CD8-positive, alpha-beta memory T cell (primary cell): ENCODE measurements at regions not wholly inside any gene's neighbourhood (a gene's known extent, or its start where the extent isn't known, plus 50 kb on each side); places are given as distances from the start of the nearest gene placed in this dataset.

Source experiments
- CTCF ChIA-PET: fragments of 350-600 bp; sonication (Branson Sonifier 250); formaldehyde crosslinking; loops from one replicate; lab custom pipeline; 2021; ENCODE audit warnings: antibody characterized with exemption; lab: Charles Lee
- POLR2A ChIA-PET: fragments of 350-600 bp; sonication (Branson Sonifier 250); formaldehyde crosslinking; loops from one replicate; lab custom pipeline; 2021; ENCODE audit warnings: antibody characterized with exemption; lab: Charles Lee
- DNase-seq, 5 donors: peaks; one replicate each; pipeline versions ENCODE4 v3.0.0 to v3.0.0-alpha.2; 2020 to 2022; ENCODE audit warnings: mixed read lengths in 1 of 5
- H3K27ac ChIP-seq: one replicate; pipeline ENCODE4 v1.7.0; 2013; ENCODE audit warnings: low read depth, mild to moderate bottlenecking, low read length, moderate library complexity
- H3K27me3 ChIP-seq: 2 replicates; pipeline ENCODE4 v1.7.0; 2013; ENCODE audit warnings: low read length, mild to moderate bottlenecking; ENCODE audit not compliant: insufficient read depth, poor library complexity, severe bottlenecking
- H3K36me3 ChIP-seq: 2 replicates; pipeline ENCODE4 v1.7.0; 2013; ENCODE audit warnings: mild to moderate bottlenecking, low read length, moderate library complexity; ENCODE audit not compliant: insufficient read depth
- H3K4me1 ChIP-seq: 2 replicates; pipeline ENCODE4 v1.7.0; 2013; ENCODE audit warnings: mild to moderate bottlenecking, low read length, moderate library complexity; ENCODE audit not compliant: insufficient read depth
- H3K4me3 ChIP-seq: 2 replicates; pipeline ENCODE4 v1.7.0; 2013; ENCODE audit warnings: mild to moderate bottlenecking, low read length
- H3K9me3 ChIP-seq: 2 replicates; pipeline ENCODE4 v1.7.0; 2013; ENCODE audit warnings: mild to moderate bottlenecking, low read length
- H3K27ac Mint-ChIP-seq, 8 donors: one replicate each; pipeline ENCODE4 v1.8.0; 2020 to 2021; ENCODE audit warnings: mixed read lengths in 8 of 8, mild to moderate bottlenecking in 6 of 8, inconsistent platforms in 3 of 8, moderate library complexity in 3 of 8
- H3K27me3 Mint-ChIP-seq, 2 donors: one replicate each; pipeline ENCODE4 v1.8.0; 2020 to 2021; ENCODE audit warnings: mixed read lengths in 2 of 2, mild to moderate bottlenecking in 1 of 2, moderate library complexity in 1 of 2
- H3K36me3 Mint-ChIP-seq, 3 donors: one replicate each; pipeline ENCODE4 v1.8.0; 2020 to 2021; ENCODE audit warnings: mixed read lengths in 3 of 3, inconsistent platforms in 1 of 3, mild to moderate bottlenecking in 1 of 3
- H3K4me1 Mint-ChIP-seq, 3 donors: one replicate each; pipeline ENCODE4 v1.8.0; 2020 to 2021; ENCODE audit warnings: mixed read lengths in 3 of 3, inconsistent platforms in 1 of 3, mild to moderate bottlenecking in 1 of 3
- H3K4me3 Mint-ChIP-seq, 7 donors: one replicate each; pipeline ENCODE4 v1.8.0; 2020 to 2021; ENCODE audit warnings: mixed read lengths in 7 of 7, mild to moderate bottlenecking in 6 of 7, moderate library complexity in 4 of 7, inconsistent platforms in 2 of 7
- H3K9me3 Mint-ChIP-seq, 5 donors: one replicate each; pipeline ENCODE4 v1.8.0; 2020 to 2022; ENCODE audit warnings: mixed read lengths in 5 of 5, mild to moderate bottlenecking in 3 of 5, moderate library complexity in 2 of 5, inconsistent platforms in 1 of 5

DNA sequence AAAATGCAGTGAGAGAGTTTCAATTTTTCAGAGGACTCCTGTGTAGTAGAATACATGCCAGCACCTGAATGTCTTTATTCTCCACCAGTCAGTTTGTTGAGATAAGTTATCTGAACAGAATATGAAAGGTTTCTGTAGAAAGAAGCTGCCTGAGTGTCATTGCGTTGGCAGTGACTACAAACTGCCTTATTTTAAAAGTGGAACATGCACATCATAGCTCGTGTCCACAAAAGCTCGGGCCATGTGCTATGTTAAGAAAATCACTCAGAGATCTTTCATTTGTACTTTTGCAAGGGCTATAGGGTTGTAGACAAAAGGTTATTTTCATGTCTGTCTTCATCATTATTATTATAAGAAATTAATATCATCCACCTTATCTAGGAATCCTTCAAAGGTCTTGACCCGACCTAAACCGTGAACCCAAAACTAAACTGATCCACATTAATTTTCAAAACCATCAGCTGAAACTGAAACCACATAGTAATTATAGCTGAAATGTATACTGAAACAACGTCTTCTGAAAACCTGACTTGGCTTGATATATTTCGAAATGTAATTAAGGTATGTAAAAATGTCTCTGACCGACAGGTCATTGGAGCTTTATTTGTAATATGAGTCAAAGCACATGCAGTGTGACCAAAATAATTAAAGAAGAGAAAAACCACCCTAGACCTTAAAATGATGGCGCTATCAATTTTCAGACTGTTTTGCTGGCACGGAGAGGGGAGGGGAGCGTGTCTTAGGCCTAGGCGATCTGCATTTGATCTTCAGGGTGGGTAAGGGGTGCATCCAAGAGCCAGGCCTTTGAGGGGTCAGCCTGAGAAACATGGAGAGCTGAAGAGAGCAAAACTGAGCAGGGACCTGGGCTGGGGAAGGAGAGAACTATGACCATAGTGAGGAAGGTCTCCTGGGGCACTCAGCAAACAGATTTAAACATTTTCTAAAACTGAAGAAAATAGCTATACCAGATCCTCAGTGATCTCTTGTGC lies 232.1 kb downstream of the SOX11 start:
- no peaks in the 10 kb centered on the region for H3K4me1 Mint-ChIP-seq

GRCh38 chr2:5925604-5926003 lies 233.4 kb downstream of the SOX11 start:
- Mint-ChIP-seq H3K4me1 (no peaks in the 10 kb centered on the region), H3K36me3 (no peaks in the 10 kb centered on the region), H3K27ac (no peak overlapping the region), H3K9me3 (peaks cover 2 to 10% (median 3%) of the 10 kb centered on the region in 5 donors), H3K4me3 (no peak overlapping the region), H3K27me3 (no peaks in the 10 kb centered on the region)
- CTCF ChIA-PET = no interaction called here
- H3K9me3 ChIP-seq = no peaks in the 10 kb centered on the region
- no peak for DNase-seq
- no peaks in the 10 kb centered on the region for H3K27me3 ChIP-seq
- no peak overlapping the region for H3K4me3 ChIP-seq
- no peak overlapping the region for H3K27ac ChIP-seq
- H3K36me3 ChIP-seq = no peaks in the 10 kb centered on the region
- POLR2A ChIA-PET = no interaction called here
- no peaks in the 10 kb centered on the region for H3K4me1 ChIP-seq

More for the DNA sequence above, 232.1 kb downstream of the SOX11 start:
- Mint-ChIP-seq H3K36me3 (no peaks in the 10 kb centered on the region), H3K9me3 (peaks cover 0 to 12% (median 2%) of the 10 kb centered on the region in 5 donors), H3K4me3 (no peak overlapping the region), H3K27ac (no peak overlapping the region), H3K27me3 (no peaks in the 10 kb centered on the region)
- no peaks in the 10 kb centered on the region for H3K9me3 ChIP-seq
- no peak for DNase-seq
- H3K4me1 ChIP-seq = no peaks in the 10 kb centered on the region
- H3K4me3 ChIP-seq = no peak overlapping the region
- ChIA-PET POLR2A (no interaction called here), CTCF (no interaction called here)
- no peaks in the 10 kb centered on the region for H3K36me3 ChIP-seq
- H3K27me3 ChIP-seq = no peaks in the 10 kb centered on the region
- no peak overlapping the region for H3K27ac ChIP-seq

DNA sequence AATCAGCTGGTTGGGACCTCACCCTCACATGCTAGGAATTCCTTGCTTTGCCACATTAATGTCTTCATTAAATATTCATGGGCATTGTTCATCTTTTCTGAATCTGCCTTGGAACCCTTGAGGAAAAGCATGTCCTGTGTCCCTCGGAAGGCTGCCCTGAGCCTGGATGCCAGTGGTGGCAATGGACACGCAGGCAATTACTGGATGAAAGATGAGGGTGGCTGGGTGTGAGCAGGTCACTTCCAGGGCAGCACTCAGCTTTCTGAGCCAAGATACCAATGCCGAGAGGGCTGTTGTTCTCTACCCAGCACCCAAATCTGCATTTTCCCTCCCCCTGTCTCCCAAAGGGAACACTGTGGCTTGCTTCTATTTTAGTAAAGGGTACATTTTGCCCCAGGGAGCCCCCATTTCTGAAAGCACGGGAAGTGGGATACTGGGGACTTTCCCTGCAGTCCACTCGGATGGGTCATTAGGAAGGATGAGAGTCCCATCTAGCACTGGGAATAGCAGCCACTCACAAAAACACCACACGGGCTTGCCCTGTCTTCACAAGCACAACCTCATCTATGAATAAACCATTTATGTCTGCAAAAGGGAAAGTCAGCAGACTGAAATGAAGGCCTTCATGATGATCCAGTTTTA lies 234.8 kb downstream of the SOX11 start:
- Mint-ChIP-seq H3K27me3 (no peaks in the 10 kb centered on the region), H3K4me1 (no peaks in the 10 kb centered on the region), H3K36me3 (no peaks in the 10 kb centered on the region), H3K4me3 (no peak overlapping the region), H3K9me3 (peaks cover 2 to 17% (median 3%) of the 10 kb centered on the region in 5 donors), H3K27ac (no peak overlapping the region)
- ChIA-PET CTCF (no interaction called here), POLR2A (no interaction called here)
- no peaks in the 10 kb centered on the region for H3K4me1 ChIP-seq
- no peaks in the 10 kb centered on the region for H3K27me3 ChIP-seq
- no peaks in the 10 kb centered on the region for H3K9me3 ChIP-seq
- H3K36me3 ChIP-seq = no peaks in the 10 kb centered on the region
- H3K4me3 ChIP-seq = no peak overlapping the region
- DNase-seq = no peak
- H3K27ac ChIP-seq = no peak overlapping the region

DNA sequence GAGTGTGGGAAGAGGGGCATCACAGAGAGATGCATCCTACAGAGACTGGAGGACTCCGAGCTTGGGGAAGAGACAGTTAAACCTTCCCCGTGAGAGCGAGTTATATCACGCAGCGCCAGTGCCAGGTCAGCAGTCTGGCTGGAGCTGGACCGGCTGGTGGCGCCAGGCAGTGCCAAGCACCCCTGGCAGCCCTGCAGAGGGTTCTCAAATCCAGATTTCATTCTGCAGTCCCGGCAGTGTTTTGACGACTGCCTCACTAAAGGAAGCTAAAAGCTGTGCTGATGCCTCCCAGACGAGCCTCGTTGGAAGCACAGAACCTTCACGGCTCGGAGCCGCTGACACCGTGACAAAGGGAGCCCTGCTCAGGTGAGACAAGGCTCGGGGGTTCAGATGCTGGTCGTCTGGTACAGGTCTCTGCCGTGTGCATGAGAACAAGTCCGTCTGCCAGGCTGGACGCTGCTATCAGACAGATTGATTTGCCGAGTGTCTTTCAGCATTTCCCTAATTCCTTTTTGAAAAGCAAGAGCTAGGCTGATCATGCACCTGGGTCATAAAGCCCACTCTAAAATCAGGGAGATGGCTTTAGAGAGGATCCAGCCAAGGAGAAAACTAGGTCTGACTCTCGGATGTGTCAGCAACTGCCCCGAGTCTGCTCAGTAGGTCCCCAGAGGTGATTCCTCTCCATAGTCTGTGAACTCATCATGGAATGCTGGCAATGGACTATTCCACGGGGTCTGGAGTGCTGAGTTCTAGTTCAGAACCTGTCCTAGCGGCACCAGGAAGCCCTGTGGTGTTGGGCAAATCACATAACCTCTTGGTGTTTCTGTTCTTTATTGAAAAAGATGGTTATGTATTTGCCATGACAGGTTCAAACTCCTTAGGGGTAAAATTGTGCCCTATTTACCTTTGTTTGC lies 240.6 kb downstream of the SOX11 start:
- Histone ChIP-seq H3K27me3 (no peaks in the 10 kb centered on the region), H3K9me3 (no peaks in the 10 kb centered on the region), H3K27ac (no peak overlapping the region), H3K36me3 (no peaks in the 10 kb centered on the region), H3K4me3 (no peak overlapping the region), H3K4me1 (no peaks in the 10 kb centered on the region)
- POLR2A ChIA-PET = no interaction called here
- no peaks in the 10 kb centered on the region for H3K4me1 Mint-ChIP-seq
- H3K36me3 Mint-ChIP-seq = no peaks in the 10 kb centered on the region
- peaks cover 0 to 2% of the 10 kb centered on the region in 2 donors for H3K27me3 Mint-ChIP-seq
- no peak overlapping the region for H3K27ac Mint-ChIP-seq
- H3K4me3 Mint-ChIP-seq = no peak overlapping the region
- peaks cover 4 to 20% (median 11%) of the 10 kb centered on the region in 5 donors for H3K9me3 Mint-ChIP-seq
- CTCF ChIA-PET = no interaction called here
- DNase-seq = no peak

DNA sequence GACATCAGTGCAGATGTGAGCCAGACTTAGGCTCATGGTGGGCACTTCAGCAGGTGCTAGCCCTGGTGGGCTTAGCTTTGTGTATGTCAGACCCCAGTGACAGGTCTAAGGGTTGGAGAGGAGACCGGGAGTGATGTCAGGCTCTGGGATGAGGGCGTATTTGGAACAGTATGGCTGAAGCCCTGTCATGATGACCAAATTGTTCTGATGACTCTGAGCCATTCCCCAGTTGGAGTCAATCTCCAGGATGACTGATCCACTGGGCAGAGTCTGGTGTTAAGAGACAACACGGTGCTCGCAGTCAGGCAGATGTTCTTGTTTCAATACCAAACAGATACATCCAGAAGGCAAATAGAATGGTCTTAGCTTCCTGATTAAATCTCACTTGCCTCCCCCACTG lies 241.5 kb downstream of the SOX11 start:
- no peak overlapping the region for H3K4me3 Mint-ChIP-seq
- no peaks in the 10 kb centered on the region for H3K36me3 Mint-ChIP-seq
- ChIA-PET POLR2A (no interaction called here), CTCF (no interaction called here)
- no peak for DNase-seq
- peaks cover 0 to 2% of the 10 kb centered on the region in 2 donors for H3K27me3 Mint-ChIP-seq
- H3K27ac ChIP-seq = no peak overlapping the region
- no peaks in the 10 kb centered on the region for H3K4me1 ChIP-seq
- H3K9me3 Mint-ChIP-seq = peaks cover 4 to 20% (median 11%) of the 10 kb centered on the region in 5 donors
- no peaks in the 10 kb centered on the region for H3K27me3 ChIP-seq
- H3K4me1 Mint-ChIP-seq = no peaks in the 10 kb centered on the region
- no peaks in the 10 kb centered on the region for H3K36me3 ChIP-seq
- H3K27ac Mint-ChIP-seq = no peak overlapping the region
- no peaks in the 10 kb centered on the region for H3K9me3 ChIP-seq
- no peak overlapping the region for H3K4me3 ChIP-seq

DNA sequence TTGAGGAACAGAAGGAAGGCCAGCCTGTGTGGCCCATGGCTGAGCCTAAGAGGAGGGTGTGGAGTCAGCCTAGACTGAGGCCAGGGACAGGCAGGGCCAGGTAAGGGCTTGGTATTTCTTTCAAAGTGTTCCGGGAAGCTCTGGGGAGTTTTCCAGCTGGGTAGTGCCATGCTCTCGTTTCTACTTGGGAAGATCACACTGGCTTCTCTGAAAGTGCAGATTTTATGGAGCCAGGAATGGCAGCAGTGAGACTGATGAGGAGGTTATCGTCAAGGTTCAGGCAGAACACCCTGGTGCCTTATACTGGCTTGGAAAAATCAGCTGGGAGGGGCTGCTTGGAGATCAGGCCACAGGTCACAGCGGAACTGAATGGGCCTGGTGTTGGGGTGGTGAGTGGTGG lies 245.1 kb downstream of the SOX11 start:
- Mint-ChIP-seq H3K27me3 (peaks cover 0 to 2% of the 10 kb centered on the region in 2 donors), H3K36me3 (no peaks in the 10 kb centered on the region), H3K4me1 (no peaks in the 10 kb centered on the region), H3K27ac (no peak overlapping the region), H3K4me3 (no peak overlapping the region), H3K9me3 (peaks cover 7 to 14% (median 10%) of the 10 kb centered on the region in 5 donors)
- H3K36me3 ChIP-seq = no peaks in the 10 kb centered on the region
- H3K4me1 ChIP-seq = no peaks in the 10 kb centered on the region
- ChIA-PET POLR2A (no interaction called here), CTCF (interaction anchor here (1.7 kb wide), 1 partner anchor 37 kb away, joined by 3 read pairs; no protein-coding TSS in a partner anchor)
- H3K9me3 ChIP-seq = no peaks in the 10 kb centered on the region
- no peak for DNase-seq
- no peaks in the 10 kb centered on the region for H3K27me3 ChIP-seq
- H3K27ac ChIP-seq = no peak overlapping the region
- no peak overlapping the region for H3K4me3 ChIP-seq

- H3K27me3 Mint-ChIP-seq = peaks cover 0 to 2% of the 10 kb centered on the region in 2 donors
- ChIA-PET CTCF (no interaction called here), POLR2A (no interaction called here)
- Histone ChIP-seq H3K36me3 (no peaks in the 10 kb centered on the region), H3K4me1 (no peaks in the 10 kb centered on the region), H3K27me3 (no peaks in the 10 kb centered on the region), H3K9me3 (no peaks in the 10 kb centered on the region), H3K4me3 (no peak overlapping the region), H3K27ac (no peak overlapping the region)
- H3K4me3 Mint-ChIP-seq = no peak overlapping the region
- H3K36me3 Mint-ChIP-seq = no peaks in the 10 kb centered on the region
- H3K4me1 Mint-ChIP-seq = no peaks in the 10 kb centered on the region
- H3K9me3 Mint-ChIP-seq = peaks cover 6 to 14% (median 10%) of the 10 kb centered on the region in 5 donors
- DNase-seq = no peak
- no peak overlapping the region for H3K27ac Mint-ChIP-seq
These were observed 245.8 kb downstream of the SOX11 start for GRCh38 chr2:5937851-5938565.
